Liver (tissue), 3 donors: ENCODE measurements at regions not wholly inside any gene's neighbourhood (a gene's known extent, or its start where the extent isn't known, plus 50 kb on each side); places are given as distances from the start of the nearest gene placed in this dataset.

Experiments
- FOXA2 ChIP-seq: IDR thresholded peaks from 2 replicates; pipeline ENCODE4 v1.6.1; 2016; ENCODE audit warnings: antibody characterized with exemption
- GABPA ChIP-seq, 2 donors: IDR thresholded peaks in 1 of 2; conservative IDR thresholded peaks in 1 of 2; 2 replicates each; pipeline ENCODE4 v1.6.1; 2016; ENCODE audit warnings: antibody characterized with exemption in 2 of 2, mild to moderate bottlenecking in 1 of 2, moderate library complexity in 1 of 2
- HNF4A ChIP-seq, 2 donors: conservative IDR thresholded peaks; 2 replicates each; pipeline ENCODE4 v1.6.1; 2016; ENCODE audit warnings: antibody characterized with exemption in 2 of 2, mild to moderate bottlenecking in 2 of 2
- JUND ChIP-seq, 2 donors: IDR thresholded peaks; 2 replicates each; pipeline ENCODE4 v1.6.1; 2016; ENCODE audit warnings: antibody characterized with exemption in 2 of 2
- MAX ChIP-seq: IDR thresholded peaks from 2 replicates; pipeline ENCODE4 v1.6.1; 2016; ENCODE audit warnings: antibody characterized with exemption
- RAD21 ChIP-seq, 2 donors: IDR thresholded peaks; 2 replicates each; pipeline ENCODE4 v1.6.1; 2016; ENCODE audit warnings: antibody characterized with exemption in 2 of 2, mild to moderate bottlenecking in 2 of 2
- REST ChIP-seq: IDR thresholded peaks from 2 replicates; pipeline ENCODE4 v1.6.1; 2016; ENCODE audit warnings: antibody characterized with exemption, mild to moderate bottlenecking
- RXRA ChIP-seq, 2 donors: IDR thresholded peaks; 2 replicates each; pipeline ENCODE4 v1.6.1; 2017 to 2018; ENCODE audit warnings: antibody characterized with exemption in 2 of 2, mild to moderate bottlenecking in 1 of 2
- SP1 ChIP-seq: IDR thresholded peaks from 2 replicates; pipeline ENCODE4 v1.6.1; 2018; ENCODE audit warnings: antibody characterized with exemption, mild to moderate bottlenecking
- TAF1 ChIP-seq: conservative IDR thresholded peaks from 2 replicates; pipeline ENCODE4 v1.6.1; 2016; ENCODE audit warnings: antibody characterized with exemption, mild to moderate bottlenecking
- YY1 ChIP-seq: IDR thresholded peaks from 2 replicates; pipeline ENCODE4 v1.6.1; 2016; ENCODE audit warnings: antibody characterized with exemption, mild to moderate bottlenecking
- TF ChIP-seq, protein P1 (sequence below): fragments of 150-350 bp; IDR thresholded peaks from 2 replicates; pipeline ENCODE4 v1.5.1; 2017; ENCODE audit warnings: improper control_type of control experiment, low read depth, low read length; ENCODE audit not compliant: missing input control
- TF ChIP-seq, protein P2 (sequence below): IDR thresholded peaks from 2 replicates; pipeline ENCODE4 v1.6.1; 2016; ENCODE audit warnings: antibody characterized with exemption
- TF ChIP-seq, protein P3 (sequence below): IDR thresholded peaks from 2 replicates; pipeline ENCODE4 v1.6.1; 2016; ENCODE audit warnings: antibody characterized with exemption
- donor health status: healthy.
- donor health status: healthy.

DNA sequence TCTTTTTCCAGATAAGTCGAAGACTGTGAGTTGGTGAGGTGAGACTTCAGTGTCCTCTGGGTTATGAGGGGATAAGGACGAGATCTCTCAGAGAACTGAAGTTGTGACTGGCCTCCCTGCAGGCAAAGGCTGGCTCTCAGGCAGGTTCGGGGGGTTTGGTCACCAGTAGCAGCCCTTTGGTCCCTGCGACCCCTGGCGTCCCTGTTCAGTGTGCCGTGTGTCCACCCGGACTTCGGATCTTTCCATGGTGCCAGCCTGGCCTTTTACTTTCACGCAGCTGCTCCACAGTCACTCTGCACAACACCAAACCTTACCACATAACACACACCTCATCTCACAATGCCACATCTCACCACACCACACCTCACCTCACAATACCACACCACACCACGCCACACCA is 131.9 kb downstream of the ERMARD start:
- TF ChIP-seq REST (no peak), TAF1 (no peak), YY1 (no peak), GABPA (IDR thresholded peaks at IDR 0.05 in 1 of 2, conservative IDR thresholded peaks at IDR 0.05 in 1 of 2) (no peak), RAD21 (IDR thresholded peaks at IDR 0.05) (no peak), SP1 (no peak), MAX (no peak), JUND (IDR thresholded peaks at IDR 0.05) (no peak), HNF4A (conservative IDR thresholded peaks at IDR 0.05) (no peak), RXRA (IDR thresholded peaks at IDR 0.05) (no peak), FOXA2 (no peak)
- TF ChIP-seq, protein P1, sequence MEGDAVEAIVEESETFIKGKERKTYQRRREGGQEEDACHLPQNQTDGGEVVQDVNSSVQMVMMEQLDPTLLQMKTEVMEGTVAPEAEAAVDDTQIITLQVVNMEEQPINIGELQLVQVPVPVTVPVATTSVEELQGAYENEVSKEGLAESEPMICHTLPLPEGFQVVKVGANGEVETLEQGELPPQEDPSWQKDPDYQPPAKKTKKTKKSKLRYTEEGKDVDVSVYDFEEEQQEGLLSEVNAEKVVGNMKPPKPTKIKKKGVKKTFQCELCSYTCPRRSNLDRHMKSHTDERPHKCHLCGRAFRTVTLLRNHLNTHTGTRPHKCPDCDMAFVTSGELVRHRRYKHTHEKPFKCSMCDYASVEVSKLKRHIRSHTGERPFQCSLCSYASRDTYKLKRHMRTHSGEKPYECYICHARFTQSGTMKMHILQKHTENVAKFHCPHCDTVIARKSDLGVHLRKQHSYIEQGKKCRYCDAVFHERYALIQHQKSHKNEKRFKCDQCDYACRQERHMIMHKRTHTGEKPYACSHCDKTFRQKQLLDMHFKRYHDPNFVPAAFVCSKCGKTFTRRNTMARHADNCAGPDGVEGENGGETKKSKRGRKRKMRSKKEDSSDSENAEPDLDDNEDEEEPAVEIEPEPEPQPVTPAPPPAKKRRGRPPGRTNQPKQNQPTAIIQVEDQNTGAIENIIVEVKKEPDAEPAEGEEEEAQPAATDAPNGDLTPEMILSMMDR: no peak
- TF ChIP-seq, protein P2, sequence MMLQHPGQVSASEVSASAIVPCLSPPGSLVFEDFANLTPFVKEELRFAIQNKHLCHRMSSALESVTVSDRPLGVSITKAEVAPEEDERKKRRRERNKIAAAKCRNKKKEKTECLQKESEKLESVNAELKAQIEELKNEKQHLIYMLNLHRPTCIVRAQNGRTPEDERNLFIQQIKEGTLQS: no peak
- TF ChIP-seq, protein P3, sequence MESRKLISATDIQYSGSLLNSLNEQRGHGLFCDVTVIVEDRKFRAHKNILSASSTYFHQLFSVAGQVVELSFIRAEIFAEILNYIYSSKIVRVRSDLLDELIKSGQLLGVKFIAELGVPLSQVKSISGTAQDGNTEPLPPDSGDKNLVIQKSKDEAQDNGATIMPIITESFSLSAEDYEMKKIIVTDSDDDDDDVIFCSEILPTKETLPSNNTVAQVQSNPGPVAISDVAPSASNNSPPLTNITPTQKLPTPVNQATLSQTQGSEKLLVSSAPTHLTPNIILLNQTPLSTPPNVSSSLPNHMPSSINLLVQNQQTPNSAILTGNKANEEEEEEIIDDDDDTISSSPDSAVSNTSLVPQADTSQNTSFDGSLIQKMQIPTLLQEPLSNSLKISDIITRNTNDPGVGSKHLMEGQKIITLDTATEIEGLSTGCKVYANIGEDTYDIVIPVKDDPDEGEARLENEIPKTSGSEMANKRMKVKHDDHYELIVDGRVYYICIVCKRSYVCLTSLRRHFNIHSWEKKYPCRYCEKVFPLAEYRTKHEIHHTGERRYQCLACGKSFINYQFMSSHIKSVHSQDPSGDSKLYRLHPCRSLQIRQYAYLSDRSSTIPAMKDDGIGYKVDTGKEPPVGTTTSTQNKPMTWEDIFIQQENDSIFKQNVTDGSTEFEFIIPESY: no peak
